CD4-positive, alpha-beta T cell (primary cell): ENCODE measurements at regions not wholly inside any gene's neighbourhood (a gene's known extent, or its start where the extent isn't known, plus 50 kb on each side); places are given as distances from the start of the nearest gene placed in this dataset.

Experiments used
- ATAC-seq: fragments of 200-7000 bp; cut with Tn5 transposase; one replicate; pipeline ENCODE4 v1.10.0; 2022; ENCODE audit warnings: mild to moderate bottlenecking; ENCODE audit not compliant: poor library complexity
- CTCF ChIA-PET: fragments of 350-600 bp; sonication (Branson Sonifier 250); formaldehyde crosslinking; loops from one replicate; lab custom pipeline; 2021; ENCODE audit warnings: antibody characterized with exemption, inconsistent platforms; lab: Charles Lee
- POLR2A ChIA-PET: fragments of 350-600 bp; sonication (Branson Sonifier 250); formaldehyde crosslinking; loops from one replicate; lab custom pipeline; 2021; ENCODE audit warnings: antibody characterized with exemption, inconsistent platforms; lab: Charles Lee
- DNase-seq, 14 experiments: peaks; one replicate each; pipeline ENCODE4 v3.0.0-alpha.2; 2013 to 2020; ENCODE audit warnings: mixed read lengths in 2 of 14
- H3K27ac ChIP-seq, 2 donors: one replicate each; pipeline versions ENCODE4 v1.5.1 to v1.7.0; 2013; ENCODE audit warnings: low read length in 2 of 2, low read depth in 1 of 2, mild to moderate bottlenecking in 1 of 2
- H3K27me3 ChIP-seq, 2 experiments: 1 replicate in 1 of 2; 2 replicates in 1 of 2; pipeline versions ENCODE4 v1.6.1 to v1.7.0; 2013; ENCODE audit warnings: low read length in 2 of 2, control low read depth in 1 of 2, mild to moderate bottlenecking in 1 of 2, moderate library complexity in 1 of 2; ENCODE audit not compliant: insufficient read depth in 2 of 2, control insufficient read depth in 1 of 2
- H3K36me3 ChIP-seq: one replicate; pipeline ENCODE4 v1.6.1; 2013; ENCODE audit warnings: low read length, control low read depth; ENCODE audit not compliant: insufficient read depth
- H3K4me1 ChIP-seq: one replicate; pipeline ENCODE4 v1.6.1; 2013; ENCODE audit warnings: low read length, control low read depth; ENCODE audit not compliant: insufficient read depth
- H3K4me3 ChIP-seq: one replicate; pipeline ENCODE4 v1.5.1; 2013; ENCODE audit warnings: mild to moderate bottlenecking, low read length, moderate library complexity
- H3K9me3 ChIP-seq, 2 experiments: 1 replicate in 1 of 2; 2 replicates in 1 of 2; pipeline versions ENCODE4 v1.6.1 to v1.7.0; 2013; ENCODE audit warnings: low read length in 2 of 2, mild to moderate bottlenecking in 2 of 2, control low read depth in 1 of 2, moderate library complexity in 1 of 2; ENCODE audit not compliant: control insufficient read depth in 1 of 2, insufficient read depth in 1 of 2
- H3K27ac Mint-ChIP-seq: one replicate; pipeline ENCODE4 v1.8.0; 2020; ENCODE audit warnings: mixed read lengths
- H3K27me3 Mint-ChIP-seq: one replicate; pipeline ENCODE4 v1.8.0; 2021; ENCODE audit warnings: mixed read lengths
- H3K36me3 Mint-ChIP-seq: one replicate; pipeline ENCODE4 v1.8.0; 2021; ENCODE audit warnings: low read depth, mixed read lengths
- H3K4me1 Mint-ChIP-seq: one replicate; pipeline ENCODE4 v1.8.0; 2021; ENCODE audit warnings: low read depth, mixed read lengths
- H3K4me3 Mint-ChIP-seq: one replicate; pipeline ENCODE4 v1.8.0; 2020; ENCODE audit warnings: mild to moderate bottlenecking, mixed read lengths
- H3K9me3 Mint-ChIP-seq: one replicate; pipeline ENCODE4 v1.8.0; 2020; ENCODE audit warnings: mixed read lengths
- CTCF ChIP-seq: fragments of 200-600 bp; IDR thresholded peaks from one replicate; pipeline ENCODE4 v1.8.0; 2022; ENCODE audit warnings: antibody characterized with exemption, mild to moderate bottlenecking
- intact Hi-C, 2 experiments: fragments of 100-400 bp; cut with DNase I in 1 of 2; cut with micrococcal nuclease in 1 of 2; formaldehyde crosslinking; loops; one replicate each; pipeline versions ENCODE4 v1.15.1 to v1.9.0; 2023 to 2025; cut with DNase I, micrococcal nuclease

- ChIA-PET CTCF (no interaction called here), POLR2A (no interaction called here)
- Histone ChIP-seq H3K4me1 (no peaks in the 10 kb centered on the region), H3K27me3 (no peaks in the 10 kb centered on the region), H3K27ac (no peak overlapping the region), H3K36me3 (no peaks in the 10 kb centered on the region), H3K9me3 (no peaks in the 10 kb centered on the region), H3K4me3 (no peak overlapping the region)
- intact Hi-C loops: no loop called here
- Mint-ChIP-seq H3K27ac (no peak overlapping the region), H3K9me3 (no peaks in the 10 kb centered on the region), H3K27me3 (no peaks in the 10 kb centered on the region), H3K36me3 (no peaks in the 10 kb centered on the region), H3K4me1 (no peaks in the 10 kb centered on the region), H3K4me3 (no peak overlapping the region)
- DNase-seq (no peak), ATAC-seq (no peak)
- no peak for TF ChIP-seq CTCF
These were observed 1350.5 kb upstream of the PABPC4L start for GRCh38 chr4:135552131-135552530.

- Mint-ChIP-seq H3K27ac (no peak overlapping the region), H3K4me3 (no peak overlapping the region), H3K27me3 (no peaks in the 10 kb centered on the region), H3K4me1 (no peaks in the 10 kb centered on the region), H3K36me3 (no peaks in the 10 kb centered on the region), H3K9me3 (no peaks in the 10 kb centered on the region)
- ATAC-seq: no peak
- Histone ChIP-seq H3K27me3 (no peaks in the 10 kb centered on the region), H3K9me3 (no peaks in the 10 kb centered on the region), H3K4me1 (no peaks in the 10 kb centered on the region), H3K4me3 (no peak overlapping the region), H3K27ac (no peak overlapping the region), H3K36me3 (no peaks in the 10 kb centered on the region)
- intact Hi-C loops: no loop called here
- TF ChIP-seq CTCF: no peak
- CTCF ChIA-PET: no interaction called here
- no peak for DNase-seq
- POLR2A ChIA-PET: no interaction called here
These were observed 1347.1 kb upstream of the PABPC4L start for GRCh38 chr4:135548711-135549110.

GRCh38 chr4:135545616-135546317, 1344.2 kb upstream of the PABPC4L start:
- Histone ChIP-seq H3K4me3 (no peak overlapping the region), H3K27ac (no peak overlapping the region), H3K4me1 (no peaks in the 10 kb centered on the region), H3K27me3 (no peaks in the 10 kb centered on the region), H3K9me3 (no peaks in the 10 kb centered on the region), H3K36me3 (no peaks in the 10 kb centered on the region)
- no peak for TF ChIP-seq CTCF
- ChIA-PET CTCF (no interaction called here), POLR2A (no interaction called here)
- no peaks in the 10 kb centered on the region for H3K27me3 Mint-ChIP-seq
- no peak overlapping the region for H3K4me3 Mint-ChIP-seq
- peaks cover 2% of the 10 kb centered on the region for H3K9me3 Mint-ChIP-seq
- DNase-seq: no peak
- intact Hi-C loops: no loop called here
- no peak for ATAC-seq
- H3K4me1 Mint-ChIP-seq: no peaks in the 10 kb centered on the region
- H3K36me3 Mint-ChIP-seq: no peaks in the 10 kb centered on the region
- no peak overlapping the region for H3K27ac Mint-ChIP-seq
